HG03571 (cell line): ENCODE measurements at regions not wholly inside any gene's neighbourhood (a gene's known extent, or its start where the extent isn't known, plus 50 kb on each side); places are given as distances from the start of the nearest gene placed in this dataset.

Experiments
- ATAC-seq: cut with Tn5 transposase; IDR thresholded peaks from one replicate; pipeline ENCODE4 v1.9.1; 2021; ENCODE audit not compliant: unreplicated experiment

DNA sequence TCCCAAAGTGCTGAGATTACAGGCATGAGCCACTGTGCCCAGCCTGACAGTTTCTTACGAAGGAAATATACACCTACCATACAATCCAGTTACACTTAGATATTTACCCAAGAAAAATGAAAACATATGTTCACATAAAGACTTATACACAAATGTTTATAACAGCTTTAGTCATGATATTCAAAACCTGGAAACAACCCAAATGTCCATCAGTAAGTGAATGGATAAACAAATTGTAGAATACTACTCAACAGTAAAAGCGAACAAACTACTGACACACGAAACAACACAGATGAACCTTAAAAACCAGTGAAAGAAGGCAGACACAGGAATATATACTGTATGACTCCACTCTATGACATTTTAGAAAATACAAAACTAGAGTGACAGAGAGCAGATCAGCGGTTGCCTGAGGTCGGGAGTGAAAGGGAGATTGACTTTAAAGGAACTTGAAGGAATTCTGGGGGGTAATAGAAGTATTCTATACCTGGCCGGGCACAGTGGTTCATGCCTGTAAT lies 83.6 kb downstream of the SPRING1 start:
- ATAC-seq, result no peak

DNA sequence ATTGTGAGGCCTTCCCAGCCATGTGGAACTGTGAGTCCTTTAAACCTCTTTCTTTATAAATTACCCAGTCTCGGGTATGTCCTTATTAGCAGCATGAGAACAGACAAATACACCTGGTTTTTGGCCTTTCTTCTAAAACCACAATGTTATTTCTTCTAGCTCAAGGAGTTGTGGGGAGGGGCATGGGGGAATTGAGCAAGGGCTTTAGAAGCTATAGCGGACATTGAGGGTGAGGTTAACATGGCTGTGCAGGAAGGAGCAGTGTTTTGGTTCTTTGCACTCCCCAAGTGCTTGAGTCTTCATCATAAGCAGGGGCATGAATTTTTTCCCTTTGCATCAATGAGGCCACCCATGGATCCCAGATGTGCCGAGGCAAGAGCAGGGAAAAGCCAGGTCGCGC lies 86.8 kb downstream of the SPRING1 start:
- ATAC-seq, result no peak

DNA sequence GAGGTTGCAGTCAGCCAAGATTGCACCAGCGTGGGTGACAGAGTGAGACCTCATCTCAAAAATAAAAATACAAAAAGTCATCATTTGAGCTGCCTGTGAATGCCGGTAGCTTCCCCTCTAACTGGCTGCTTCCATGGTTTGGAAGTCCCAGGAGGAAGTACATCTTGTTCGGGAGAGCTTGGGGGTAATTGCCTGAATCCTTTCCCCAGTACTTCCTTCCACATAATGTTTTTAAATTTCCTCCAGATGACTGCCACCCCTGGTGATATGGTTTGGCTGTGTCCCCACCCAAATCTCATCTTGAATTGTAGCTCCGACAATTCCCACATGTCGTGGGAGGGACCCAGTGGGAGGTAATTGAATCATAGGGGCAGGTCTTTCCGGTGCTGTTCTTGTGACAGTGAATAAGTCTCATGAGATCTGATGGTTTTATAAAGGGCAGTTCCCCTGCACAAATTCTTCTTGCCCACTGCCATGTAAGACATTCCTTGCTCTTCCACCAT lies 87.2 kb downstream of the SPRING1 start:
- no peak for ATAC-seq

DNA sequence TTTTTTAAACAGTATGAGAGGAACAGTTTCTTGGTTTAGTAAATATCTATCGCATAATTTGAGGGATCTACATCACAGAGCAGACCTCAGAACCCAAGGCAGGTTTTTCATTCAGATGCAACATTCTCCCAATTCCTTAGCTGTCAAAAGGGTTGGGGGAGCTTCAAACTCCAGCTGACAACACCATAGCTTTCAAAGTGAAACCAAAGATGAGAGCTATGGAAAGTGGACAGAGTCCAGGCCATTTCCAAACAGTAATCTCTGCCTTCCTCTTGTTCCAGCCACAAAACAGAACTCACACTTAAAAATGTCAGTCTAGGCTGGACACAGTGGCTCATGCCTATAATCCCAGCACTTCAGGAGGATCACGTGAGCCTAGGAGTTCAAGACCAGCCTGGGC lies 87.8 kb downstream of the SPRING1 start:
- no peak for ATAC-seq

DNA sequence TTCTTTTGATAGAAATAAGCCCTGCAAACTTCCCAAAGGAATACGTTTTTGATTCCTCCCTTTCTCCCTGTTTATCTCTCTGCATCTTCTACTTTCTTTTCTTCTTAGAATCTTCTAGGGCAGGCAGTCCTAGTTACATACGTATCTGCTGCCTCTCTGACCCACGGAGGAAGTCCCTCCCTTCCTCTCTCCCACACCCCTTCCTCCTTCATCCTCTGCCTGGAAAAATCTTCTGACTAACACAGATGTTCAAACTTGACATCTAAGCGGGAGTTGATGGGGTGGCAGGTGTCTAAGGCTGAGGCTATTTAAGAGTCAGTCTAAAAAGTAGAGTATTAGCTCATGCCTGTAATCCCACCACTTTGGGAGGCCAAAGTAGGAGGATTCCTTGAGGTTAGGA lies 88.6 kb downstream of the MAP1LC3B2 start:
- no peak for ATAC-seq

DNA sequence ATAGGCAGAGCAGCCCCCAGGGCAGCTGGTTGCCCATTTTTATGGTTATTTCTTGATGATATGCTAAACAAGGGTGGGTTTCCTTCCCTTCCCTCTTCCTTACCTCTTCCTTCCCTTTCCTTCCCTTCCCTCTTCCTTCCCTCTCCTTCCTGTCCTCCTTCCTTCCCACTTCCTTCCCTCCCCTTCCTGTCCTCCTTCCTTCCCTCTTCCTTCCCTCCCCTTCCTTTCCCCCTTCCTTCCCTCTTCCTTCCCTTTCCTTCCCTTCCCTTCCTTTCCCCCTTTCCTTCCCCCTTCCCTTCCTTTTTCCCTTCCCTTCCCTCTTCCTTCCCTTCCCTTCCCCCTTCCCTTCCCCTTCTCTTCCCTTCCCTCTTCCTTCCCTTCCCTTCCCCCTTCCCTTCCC lies 87.7 kb downstream of the MAP1LC3B2 start:
- ATAC-seq, result no peak

DNA sequence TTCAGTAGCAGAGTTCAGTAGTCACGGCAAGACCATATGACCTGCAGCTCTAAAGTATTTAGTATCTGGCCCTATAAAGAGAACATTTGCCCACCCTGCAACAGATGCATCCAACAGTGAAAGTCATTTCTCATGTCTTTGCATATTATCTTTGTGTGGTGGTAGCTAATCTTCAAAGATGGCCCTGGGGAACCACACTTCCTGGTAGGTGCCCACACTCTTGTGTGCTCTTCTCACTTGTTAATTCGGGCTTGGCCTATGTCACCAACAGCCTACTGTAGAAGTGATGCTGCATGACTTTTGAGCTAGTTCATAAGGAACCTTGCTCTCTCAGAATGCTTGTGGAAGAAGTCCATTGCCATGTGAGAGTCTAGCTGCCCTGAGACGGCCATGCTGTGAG lies 85.6 kb downstream of the MAP1LC3B2 start:
- no peak for ATAC-seq

DNA sequence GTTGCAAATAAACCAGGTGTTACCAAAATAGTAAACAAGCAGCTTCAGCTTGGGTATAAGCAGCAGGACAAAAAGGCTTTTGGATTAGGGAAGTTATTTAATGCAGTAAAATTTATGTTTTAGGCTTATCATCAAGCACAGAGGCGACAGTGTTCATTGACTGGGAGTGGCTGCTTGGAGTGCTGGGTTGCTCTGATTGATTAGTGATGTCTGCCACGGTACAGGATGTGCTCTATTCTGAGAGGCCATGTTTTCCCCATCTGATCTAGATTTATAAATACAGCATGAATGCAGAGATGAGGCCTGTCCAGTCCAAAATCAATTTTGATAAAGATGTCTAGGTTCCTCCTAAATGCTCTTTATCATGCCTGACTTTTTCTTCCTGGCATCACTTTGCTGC lies 83.5 kb downstream of the MAP1LC3B2 start:
- no peak for ATAC-seq

DNA sequence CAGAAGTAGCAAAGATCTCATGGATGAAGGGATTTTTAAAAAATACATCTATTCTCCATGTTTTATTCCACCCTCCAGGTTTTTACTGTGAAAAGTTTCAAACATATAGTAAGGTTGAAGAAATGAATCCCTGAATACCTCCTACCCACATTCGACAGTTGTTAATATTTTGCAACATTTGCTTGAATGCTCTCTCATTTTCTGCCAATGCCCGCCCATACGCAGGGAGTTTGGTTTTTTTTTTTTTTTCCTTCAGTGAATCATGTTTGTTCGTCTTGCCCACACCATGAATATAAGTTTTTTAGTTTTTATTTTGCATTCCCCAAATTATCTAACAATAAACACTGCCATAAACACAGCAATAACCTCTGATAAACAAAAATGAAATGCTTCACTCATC lies 82.9 kb downstream of the MAP1LC3B2 start:
- no peak for ATAC-seq

DNA sequence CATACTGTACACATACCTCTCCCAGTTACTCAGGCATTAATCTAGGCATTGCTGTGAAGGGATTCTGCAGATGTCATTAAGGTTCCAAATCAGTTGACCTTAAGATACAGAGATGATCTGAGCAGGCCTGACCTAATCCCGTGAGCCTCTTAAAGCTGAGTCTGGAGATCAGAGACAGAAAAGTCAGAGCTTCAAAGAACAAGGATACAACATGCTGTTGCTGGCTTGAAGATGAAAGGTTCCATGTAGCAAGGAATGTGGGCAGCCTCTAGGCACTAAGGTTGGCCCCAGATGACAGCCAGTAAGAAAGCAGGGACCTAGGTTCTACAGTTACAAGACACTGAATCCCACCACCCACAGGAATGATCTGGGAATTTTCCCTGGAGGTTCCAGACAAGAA lies 81.1 kb downstream of the MAP1LC3B2 start:
- ATAC-seq, result no peak

DNA sequence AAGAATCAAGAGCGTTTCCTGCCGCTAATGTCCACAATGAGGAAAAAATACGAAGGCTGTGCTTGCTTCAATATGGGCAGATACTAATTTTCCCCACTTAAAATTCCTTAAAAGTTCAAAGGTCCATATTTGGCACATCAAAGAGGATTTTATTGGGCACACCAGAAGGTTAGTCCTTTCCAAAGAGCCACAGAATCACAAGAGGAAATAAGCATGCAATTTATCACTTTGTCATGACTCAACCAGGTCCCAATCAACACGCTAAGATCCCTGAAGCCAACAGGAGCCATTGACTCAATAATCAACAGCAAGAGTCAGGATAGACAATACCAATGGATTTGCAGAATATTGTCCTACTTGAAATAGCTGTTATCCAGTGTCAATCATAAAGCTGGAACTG lies 80.6 kb downstream of the MAP1LC3B2 start:
- no peak for ATAC-seq

DNA sequence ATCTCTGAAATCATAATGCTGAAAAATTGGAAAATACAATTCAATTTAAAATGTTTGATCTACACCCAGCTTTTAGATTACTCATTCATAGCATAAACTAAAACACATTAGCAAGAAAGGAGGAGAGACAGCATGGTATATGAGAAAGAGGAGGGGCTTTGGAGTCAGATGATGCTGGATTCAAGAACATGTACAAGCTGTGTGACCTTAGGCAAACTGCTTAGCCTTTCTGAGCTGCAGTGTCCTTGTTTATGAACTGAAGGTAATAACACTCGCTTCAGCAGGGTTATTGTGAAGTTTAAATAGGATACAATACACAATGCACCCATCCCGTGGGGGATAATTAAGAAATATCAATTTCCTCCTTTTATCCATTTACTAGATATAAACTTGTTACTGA lies 79.2 kb downstream of the MAP1LC3B2 start:
- no peak for ATAC-seq

DNA sequence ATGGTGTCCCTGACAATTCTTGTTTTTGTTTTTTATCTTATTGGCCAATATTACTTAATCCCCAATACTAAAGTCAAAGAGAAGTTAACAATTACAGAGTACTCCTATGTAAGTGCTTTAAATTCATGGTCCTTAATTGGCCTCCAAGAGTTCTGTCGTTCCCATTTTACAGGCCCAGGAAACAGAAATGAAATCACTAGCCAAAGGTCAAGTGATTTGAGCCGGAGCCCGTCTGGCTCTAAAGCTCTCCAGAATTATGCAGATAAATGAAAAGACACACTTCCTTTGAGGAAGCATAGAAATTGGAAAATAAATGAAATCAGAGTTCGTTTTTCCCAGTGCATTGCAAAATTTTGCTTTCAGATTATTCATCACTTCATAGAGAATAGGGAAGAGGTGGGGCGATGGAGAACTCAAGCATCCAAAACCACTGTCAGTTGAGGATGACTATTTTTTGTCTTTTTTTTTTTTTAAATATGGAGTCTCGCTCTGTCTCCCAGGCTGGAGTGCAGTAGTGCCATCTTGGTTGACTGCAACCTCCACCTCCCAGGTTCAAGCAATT lies 78.5 kb downstream of the MAP1LC3B2 start:
- no peak for ATAC-seq

DNA sequence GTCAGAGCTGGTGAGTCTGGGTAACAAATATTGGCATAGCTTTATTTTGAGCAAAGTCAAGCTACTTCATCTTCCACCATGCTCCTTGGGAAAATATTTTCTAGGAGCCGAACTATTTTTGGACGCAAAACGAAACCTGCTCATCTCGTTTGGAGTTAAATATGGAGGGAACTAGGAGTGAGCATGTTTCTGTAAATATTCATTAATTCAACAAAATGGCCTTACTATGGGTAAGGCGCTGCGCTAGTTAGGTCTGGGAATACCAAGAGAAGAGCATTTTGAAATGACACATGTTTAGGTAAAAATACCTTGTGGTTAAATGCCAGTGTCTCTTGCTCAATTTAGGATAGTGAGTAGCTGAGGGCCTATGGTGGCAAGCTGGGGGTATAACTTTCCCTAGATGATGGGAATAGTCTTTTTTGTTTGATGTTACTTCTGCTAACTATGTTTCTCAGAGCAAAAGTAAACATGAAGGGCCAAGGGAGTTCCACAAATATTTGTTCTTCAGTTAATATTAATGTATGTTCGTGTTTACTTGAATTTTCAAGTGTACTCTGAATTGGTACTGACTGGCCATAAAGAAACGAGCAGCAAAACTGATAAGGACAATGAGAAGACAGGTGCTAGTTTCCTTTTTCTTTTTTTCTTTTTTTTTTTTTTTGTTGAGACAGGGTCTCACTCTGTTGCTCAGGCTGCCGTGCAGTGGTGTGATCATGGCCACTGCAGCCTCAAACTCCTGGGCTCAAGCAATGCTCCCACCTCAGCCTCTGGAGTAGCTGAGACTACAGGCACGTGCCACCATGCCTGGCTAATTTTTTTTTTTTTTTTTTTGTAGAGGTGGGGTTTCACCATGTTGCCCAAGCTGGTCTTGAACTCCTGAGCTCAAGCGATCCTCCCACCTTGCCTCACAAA lies 77.7 kb downstream of the MAP1LC3B2 start:
- ATAC-seq, result no peak

DNA sequence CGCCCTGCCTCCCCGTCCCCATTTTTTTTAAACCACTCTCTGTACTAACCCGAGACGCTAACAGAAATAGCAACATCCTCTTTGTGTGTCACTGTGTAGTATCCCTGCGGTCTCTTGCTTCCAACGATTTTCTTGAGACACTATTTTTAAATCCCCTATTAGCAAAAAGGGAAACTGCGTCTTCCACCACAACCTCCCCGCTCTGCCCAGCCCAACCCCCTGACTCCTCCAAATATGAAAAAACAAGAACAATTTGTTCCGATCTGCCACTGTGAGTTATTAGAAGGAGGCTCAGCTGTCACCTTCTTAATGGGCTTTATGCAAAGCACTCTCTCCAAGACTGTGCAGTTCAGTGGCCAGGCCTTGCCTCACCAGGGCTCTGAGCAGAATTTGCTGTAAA lies 76.3 kb downstream of the MAP1LC3B2 start:
- ATAC-seq, result no peak

DNA sequence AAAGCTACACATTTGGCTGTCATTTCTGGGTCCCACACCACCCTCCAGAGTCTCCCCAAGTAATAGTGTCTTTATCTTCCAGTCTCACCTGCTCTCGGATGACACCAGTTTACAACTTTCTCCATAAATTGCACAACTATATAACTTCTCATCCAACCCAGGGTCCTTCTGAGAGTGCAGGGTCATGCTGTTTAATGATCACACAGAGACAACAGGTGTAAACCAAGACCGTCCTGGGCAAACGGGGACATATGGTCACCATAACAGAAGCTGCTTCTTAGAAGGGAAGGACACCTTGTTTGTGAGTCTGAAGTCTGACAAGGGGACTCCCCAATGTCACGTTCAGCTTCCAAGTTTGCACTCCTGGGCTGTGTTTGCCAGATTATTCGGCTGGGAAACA lies 74.3 kb downstream of the MAP1LC3B2 start:
- ATAC-seq, result no peak

DNA sequence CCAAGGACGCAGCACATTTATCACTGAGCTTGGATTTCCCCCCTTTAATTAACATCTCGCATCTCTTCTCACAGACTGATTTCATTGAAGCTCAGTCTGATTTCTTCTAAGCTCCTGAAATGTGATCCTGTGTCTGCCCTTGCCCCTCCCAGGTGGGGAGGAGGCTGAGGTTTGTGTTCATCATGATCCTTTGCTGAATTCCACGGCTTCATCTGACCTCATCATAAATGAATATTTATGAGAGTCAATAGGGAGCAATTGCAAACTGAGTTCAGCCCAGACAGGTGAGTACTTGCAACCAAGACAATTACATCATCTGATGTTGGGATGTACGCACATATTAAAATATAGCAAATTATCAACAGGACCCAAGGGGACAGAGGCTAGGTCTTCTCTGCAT lies 72.4 kb downstream of the MAP1LC3B2 start:
- ATAC-seq, result no peak

DNA sequence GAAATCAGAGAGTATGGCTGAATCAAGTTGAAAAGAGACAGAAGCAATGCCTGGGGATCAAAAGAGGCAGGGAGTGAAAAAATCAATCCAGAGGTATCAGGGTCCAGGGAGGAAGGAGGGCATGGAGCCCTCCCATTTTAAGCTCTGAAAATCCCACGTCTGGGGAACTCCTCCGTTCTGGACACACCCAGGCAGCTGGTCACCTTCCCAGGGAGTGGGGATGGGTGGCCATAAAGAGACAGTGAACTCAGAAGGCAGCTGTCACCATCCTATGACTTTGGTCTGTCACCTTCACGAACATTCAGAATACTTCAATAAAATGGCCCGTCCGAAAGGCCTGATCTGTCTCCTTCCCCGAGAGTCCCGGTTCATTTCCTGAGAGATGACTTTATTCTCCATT lies 71.6 kb downstream of the MAP1LC3B2 start:
- ATAC-seq, result no peak

DNA sequence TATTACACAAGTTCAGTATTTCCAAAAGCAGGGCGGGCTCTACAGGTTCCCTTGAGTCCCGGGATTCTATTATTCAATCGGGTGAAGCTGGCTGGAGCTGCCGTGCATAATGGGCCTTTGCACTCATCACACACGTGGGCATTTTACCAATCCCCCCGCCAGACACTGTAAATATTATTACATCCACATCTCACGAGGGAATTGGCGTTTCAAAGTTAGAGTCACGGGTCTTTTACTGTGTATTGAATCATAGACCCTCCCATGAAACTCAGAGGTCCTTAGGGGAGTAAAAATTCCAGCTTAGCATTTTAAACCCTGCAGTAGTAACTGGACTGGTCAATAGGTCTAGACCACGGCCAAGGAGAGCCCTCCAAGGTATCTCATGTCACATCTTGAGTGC lies 70.3 kb downstream of the MAP1LC3B2 start:
- ATAC-seq, result no peak

DNA sequence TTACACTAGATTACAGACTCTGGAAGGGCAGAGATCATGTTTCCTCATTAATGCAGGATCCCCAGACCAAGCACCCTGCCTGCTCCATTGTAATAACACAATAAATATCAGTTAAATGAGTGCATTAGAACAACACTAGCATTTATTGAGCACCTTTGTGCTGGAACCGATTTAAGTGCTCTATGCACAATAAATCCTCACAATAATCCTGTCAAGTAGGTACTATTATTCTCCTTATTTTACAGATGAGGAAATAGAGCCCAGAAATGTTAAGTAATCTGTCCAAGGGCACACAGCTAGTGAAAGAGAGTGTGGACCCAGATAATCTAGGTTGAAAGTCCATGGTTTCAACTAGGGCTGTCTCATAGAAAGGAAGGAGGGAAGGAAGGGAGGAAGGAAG lies 69.8 kb downstream of the MAP1LC3B2 start:
- ATAC-seq, result no peak

DNA sequence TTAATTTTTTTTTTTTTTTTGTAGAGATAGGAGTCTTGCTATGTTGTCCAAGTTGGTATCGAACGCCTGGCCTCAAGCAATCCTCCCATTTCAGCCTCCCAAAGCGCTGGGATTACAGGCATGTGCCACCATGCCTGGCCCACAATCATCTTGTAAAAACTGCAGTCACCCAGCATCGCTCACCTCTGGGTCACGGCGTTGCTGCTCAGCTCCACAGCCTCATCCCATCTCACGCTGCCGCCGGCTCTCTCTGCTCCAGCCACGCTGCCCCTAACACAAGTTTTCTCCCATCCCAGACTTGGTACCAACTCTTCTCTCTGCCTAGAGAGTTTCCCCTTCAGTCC lies 69.2 kb downstream of the MAP1LC3B2 start:
- ATAC-seq, result no peak
